Stomach (tissue), 4 donors: ENCODE measurements at regions not wholly inside any gene's neighbourhood (a gene's known extent, or its start where the extent isn't known, plus 50 kb on each side); places are given as distances from the start of the nearest gene placed in this dataset.

Experiments
- CTCF ChIP-seq, 7 experiments: fragments of 450-650 bp in 4 of 7; fragments of 200-600 bp in 3 of 7; sonication (generic) in 3 of 7; IDR thresholded peaks; one replicate each; pipeline ENCODE4 v1.5.1; 2016 to 2019; ENCODE audit warnings: antibody characterized with exemption in 7 of 7, control low read depth in 2 of 7, mild to moderate bottlenecking in 1 of 7
- EP300 ChIP-seq: sonication (generic); formaldehyde crosslinking; IDR thresholded peaks from one replicate; pipeline ENCODE4 v1.6.1; 2017; ENCODE audit warnings: antibody characterized with exemption
- POLR2A ChIP-seq, 4 donors: fragments of 450-650 bp; IDR thresholded peaks; one replicate each; pipeline ENCODE4 v1.6.1; 2016; ENCODE audit warnings: antibody characterized with exemption in 4 of 4, control low read depth in 2 of 4, mild to moderate bottlenecking in 1 of 4, moderate library complexity in 1 of 4

GRCh38 chr7:125256446-125256845, 326.8 kb upstream of the POT1 start:
- no peak for TF ChIP-seq CTCF (IDR thresholded peaks at IDR 0.05)
- TF ChIP-seq EP300, result no peak
- TF ChIP-seq POLR2A (IDR thresholded peaks at IDR 0.05), result no peak
